SK-MEL-5 (cell line): ENCODE measurements at regions not wholly inside any gene's neighbourhood (a gene's known extent, or its start where the extent isn't known, plus 50 kb on each side); places are given as distances from the start of the nearest gene placed in this dataset.
"Not testable (repeated sequence)": the region's sequence is repeated elsewhere in the genome, so short reads cannot be mapped to it uniquely, and the experiment has no call there.

Experiments used
- DNase-seq: peaks from one replicate; pipeline ENCODE4 v3.0.0-alpha.2; 2016; ENCODE audit warnings: low read depth, low spot score
- in situ Hi-C: cut with HindIII; loops from 2 replicates; pipeline ENCODE4 v1.10.0; 2016; ENCODE audit warnings: low sequenced_read_pairs, high pct_unique_total_duplicates, low pct_unique_long_range_greater_than_20kb

GRCh38 chr4:186979961-186980745 lies 256.5 kb upstream of the FAT1 start:
- in situ Hi-C loops, result no loop called here
- DNase-seq, result no peak

- in situ Hi-C loops, result no loop called here
- DNase-seq, result no peak
These were observed 257.5 kb upstream of the FAT1 start for GRCh38 chr4:186981161-186981560.

- in situ Hi-C loops, result no loop called here
- no peak for DNase-seq
These were observed 258.5 kb upstream of the FAT1 start for GRCh38 chr4:186982160-186982559.

GRCh38 chr4:186984105-186984644 lies 260.5 kb upstream of the FAT1 start:
- in situ Hi-C loops, result no loop called here
- no peak for DNase-seq

- in situ Hi-C loops, result no loop called here
- DNase-seq, result no peak
These were observed 276.0 kb upstream of the FAT1 start for GRCh38 chr4:186999686-187000085.

- DNase-seq, result no peak
- in situ Hi-C loops, result no loop called here
These were observed 276.6 kb upstream of the FAT1 start for GRCh38 chr4:187000281-187000680.

GRCh38 chr4:187002133-187002532 lies 278.5 kb upstream of the FAT1 start:
- DNase-seq, in situ Hi-C loops: not testable (repeated sequence)

- in situ Hi-C loops, result no loop called here
These were observed 281.0 kb upstream of the FAT1 start for GRCh38 chr4:187004628-187005027.

GRCh38 chr4:187006189-187006618 lies 282.5 kb upstream of the FAT1 start:
- in situ Hi-C loops, result no loop called here
- DNase-seq, result no peak

More at GRCh38 chr4:187004628-187005027, 281.0 kb upstream of the FAT1 start:
- DNase-seq, result no peak

GRCh38 chr4:187010052-187010451 lies 286.4 kb upstream of the FAT1 start:
- no peak for DNase-seq
- in situ Hi-C loops, result no loop called here

- in situ Hi-C loops, result no loop called here
These were observed 292.4 kb upstream of the FAT1 start for GRCh38 chr4:187016101-187016500.

GRCh38 chr4:187017147-187017546 lies 293.5 kb upstream of the FAT1 start:
- DNase-seq, result no peak
- in situ Hi-C loops, result no loop called here

More at GRCh38 chr4:187016101-187016500, 292.4 kb upstream of the FAT1 start:
- no peak for DNase-seq

- DNase-seq, result no peak
- in situ Hi-C loops, result no loop called here
These were observed 296.2 kb upstream of the FAT1 start for GRCh38 chr4:187019896-187020295.

GRCh38 chr4:187020676-187021075 lies 297.0 kb upstream of the FAT1 start:
- no peak for DNase-seq
- in situ Hi-C loops, result no loop called here

- in situ Hi-C loops, result no loop called here
- DNase-seq, result no peak
These were observed 298.0 kb upstream of the FAT1 start for GRCh38 chr4:187021436-187022205.

GRCh38 chr4:187027272-187027671 lies 303.6 kb upstream of the FAT1 start:
- in situ Hi-C loops, result no loop called here
- no peak for DNase-seq

GRCh38 chr4:187042251-187042650 lies 318.6 kb upstream of the FAT1 start:
- in situ Hi-C loops, result no loop called here
- DNase-seq, result no peak

GRCh38 chr4:187046471-187046870 lies 322.8 kb upstream of the FAT1 start:
- no peak for DNase-seq
- in situ Hi-C loops, result no loop called here

GRCh38 chr4:187059021-187059420 lies 335.4 kb upstream of the FAT1 start:
- in situ Hi-C loops, result no loop called here
- no peak for DNase-seq
